NB4 (cell line): ENCODE measurements at regions not wholly inside any gene's neighbourhood (a gene's known extent, or its start where the extent isn't known, plus 50 kb on each side); places are given as distances from the start of the nearest gene placed in this dataset.

ENCODE experiments used
- CTCF ChIP-seq: IDR thresholded peaks from one replicate; pipeline ENCODE4 v1.5.1; 2012; ENCODE audit warnings: low read depth, low read length
- MYC ChIP-seq: IDR thresholded peaks from 2 replicates; pipeline ENCODE4 v1.6.1; 2011; ENCODE audit warnings: low read depth, low read length

- TF ChIP-seq CTCF (no peak), MYC (no peak)
Measured at GRCh38 chr2:226427538-226428307, 371.9 kb downstream of the IRS1 start.
